ENCODE measurements at regions not wholly inside any gene's neighbourhood (a gene's known extent, or its start where the extent isn't known, plus 50 kb on each side); places are given as distances from the start of the nearest gene placed in this dataset.

GRCh38 chr17:22654447-22654846, 962.1 kb downstream of the KCNJ18 start:
- H3K4me2 ChIP-seq (ENCODE audit: extremely low read depth, insufficient read depth, low read length), result no peak overlapping the region
- no peak overlapping the region for H3K9ac ChIP-seq (ENCODE audit: insufficient read depth, low read length)
- H3K9me3 ChIP-seq (ENCODE audit: control insufficient read depth, insufficient read depth, low read depth, low read length), result no peaks in the 10 kb centered on the region
- H3K36me3 ChIP-seq (ENCODE audit: control insufficient read depth, insufficient read depth, low read length), result no peaks in the 10 kb centered on the region
- DNase-seq (ENCODE audit: low read depth in 2 of 2), result no peak
- no peaks in the 10 kb centered on the region for H3K79me2 ChIP-seq (ENCODE audit: control insufficient read depth, insufficient read depth, low read length)
- H3K4me3 ChIP-seq (replicated peaks in 1 of 4; ENCODE audit: control extremely low read depth in 1 of 4, insufficient read depth in 1 of 4, low read depth in 3 of 4, low read length in 4 of 4), result no peak overlapping the region
- no peak overlapping the region for H2AFZ ChIP-seq (ENCODE audit: low read length)
- TF ChIP-seq CTCF (conservative IDR thresholded peaks at IDR 0.05 in 1 of 2, IDR thresholded peaks at IDR 0.05 in 1 of 2; ENCODE audit: low read depth in 1 of 2, low read length in 2 of 2) (no peak), EZH2 (IDR thresholded peaks at IDR 0.05; ENCODE audit: low read length, missing control alignments) (no peak)
- H3K4me1 ChIP-seq (ENCODE audit: control insufficient read depth, extremely low read depth, insufficient read depth, low read length), result no peaks in the 10 kb centered on the region
- H3K27me3 ChIP-seq (ENCODE audit: control insufficient read depth, insufficient read depth, low read length), result no peaks in the 10 kb centered on the region
- H4K20me1 ChIP-seq (ENCODE audit: control insufficient read depth, extremely low read depth, insufficient read depth, low read length), result no peaks in the 10 kb centered on the region
- no peak overlapping the region for H3K27ac ChIP-seq (ENCODE audit: insufficient read depth, low read length)

- TF ChIP-seq CTCF (conservative IDR thresholded peaks at IDR 0.05 in 1 of 2, IDR thresholded peaks at IDR 0.05 in 1 of 2; ENCODE audit: low read depth in 1 of 2, low read length in 2 of 2), result no peak
- TF ChIP-seq EZH2 (IDR thresholded peaks at IDR 0.05; ENCODE audit: low read length, missing control alignments), result no peak
- Histone ChIP-seq H3K4me2 (ENCODE audit: extremely low read depth, insufficient read depth, low read length) (no peak overlapping the region), H3K36me3 (ENCODE audit: control insufficient read depth, insufficient read depth, low read length) (no peaks in the 10 kb centered on the region), H2AFZ (ENCODE audit: low read length) (no peak overlapping the region), H3K4me1 (ENCODE audit: control insufficient read depth, extremely low read depth, insufficient read depth, low read length) (no peaks in the 10 kb centered on the region), H4K20me1 (ENCODE audit: control insufficient read depth, extremely low read depth, insufficient read depth, low read length) (no peaks in the 10 kb centered on the region), H3K27ac (ENCODE audit: insufficient read depth, low read length) (no peak overlapping the region), H3K79me2 (ENCODE audit: control insufficient read depth, insufficient read depth, low read length) (no peaks in the 10 kb centered on the region), H3K9me3 (ENCODE audit: control insufficient read depth, insufficient read depth, low read depth, low read length) (no peaks in the 10 kb centered on the region), H3K4me3 (replicated peaks in 1 of 4; ENCODE audit: control extremely low read depth in 1 of 4, insufficient read depth in 1 of 4, low read depth in 3 of 4, low read length in 4 of 4) (no peak overlapping the region), H3K9ac (ENCODE audit: insufficient read depth, low read length) (no peak overlapping the region), H3K27me3 (ENCODE audit: control insufficient read depth, insufficient read depth, low read length) (no peaks in the 10 kb centered on the region)
- DNase-seq (ENCODE audit: low read depth in 2 of 2), result no peak
Observed at GRCh38 chr17:22669721-22670120, 977.4 kb downstream of the KCNJ18 start.

GRCh38 chr17:22671110-22671509, 978.8 kb downstream of the KCNJ18 start:
- H3K4me3 ChIP-seq (replicated peaks in 1 of 4; ENCODE audit: control extremely low read depth in 1 of 4, insufficient read depth in 1 of 4, low read depth in 3 of 4, low read length in 4 of 4), result no peak overlapping the region
- H3K4me2 ChIP-seq (ENCODE audit: extremely low read depth, insufficient read depth, low read length), result no peak overlapping the region
- no peaks in the 10 kb centered on the region for H3K79me2 ChIP-seq (ENCODE audit: control insufficient read depth, insufficient read depth, low read length)
- no peak overlapping the region for H3K27ac ChIP-seq (ENCODE audit: insufficient read depth, low read length)
- TF ChIP-seq CTCF (conservative IDR thresholded peaks at IDR 0.05 in 1 of 2, IDR thresholded peaks at IDR 0.05 in 1 of 2; ENCODE audit: low read depth in 1 of 2, low read length in 2 of 2), result no peak
- TF ChIP-seq EZH2 (IDR thresholded peaks at IDR 0.05; ENCODE audit: low read length, missing control alignments), result no peak
- no peak overlapping the region for H2AFZ ChIP-seq (ENCODE audit: low read length)
- H3K4me1 ChIP-seq (ENCODE audit: control insufficient read depth, extremely low read depth, insufficient read depth, low read length), result no peaks in the 10 kb centered on the region
- H3K27me3 ChIP-seq (ENCODE audit: control insufficient read depth, insufficient read depth, low read length), result no peaks in the 10 kb centered on the region
- H3K9ac ChIP-seq (ENCODE audit: insufficient read depth, low read length), result no peak overlapping the region
- no peak for DNase-seq (ENCODE audit: low read depth in 2 of 2)
- H3K36me3 ChIP-seq (ENCODE audit: control insufficient read depth, insufficient read depth, low read length), result no peaks in the 10 kb centered on the region
- H3K9me3 ChIP-seq (ENCODE audit: control insufficient read depth, insufficient read depth, low read depth, low read length), result no peaks in the 10 kb centered on the region
- no peaks in the 10 kb centered on the region for H4K20me1 ChIP-seq (ENCODE audit: control insufficient read depth, extremely low read depth, insufficient read depth, low read length)
